NCI-H2029 (cell line): ENCODE measurements at regions not wholly inside any gene's neighbourhood (a gene's known extent, or its start where the extent isn't known, plus 50 kb on each side); places are given as distances from the start of the nearest gene placed in this dataset.

Experiments used
- DNase-seq: peaks from one replicate; lab custom pipeline; 2025; lab: John Stamatoyannopoulos, UW

GRCh38 chr7:155360495-155361345, 63.0 kb downstream of the INSIG1 start:
- no peak for DNase-seq

GRCh38 chr7:155361346-155361680, 63.6 kb downstream of the INSIG1 start:
- no peak for DNase-seq

- no peak for DNase-seq
Measured at GRCh38 chr7:155361947-155362346, 64.3 kb downstream of the INSIG1 start.

- no peak for DNase-seq
Measured at GRCh38 chr7:155362380-155363145, 64.9 kb downstream of the INSIG1 start.

- DNase-seq: no peak
Measured at GRCh38 chr7:155363146-155363539, 65.5 kb downstream of the INSIG1 start.

- DNase-seq: no peak
Measured at GRCh38 chr7:155363852-155364600, 66.3 kb downstream of the INSIG1 start.

- no peak for DNase-seq
Measured at GRCh38 chr7:155365146-155365874, 67.6 kb downstream of the INSIG1 start.

DNA sequence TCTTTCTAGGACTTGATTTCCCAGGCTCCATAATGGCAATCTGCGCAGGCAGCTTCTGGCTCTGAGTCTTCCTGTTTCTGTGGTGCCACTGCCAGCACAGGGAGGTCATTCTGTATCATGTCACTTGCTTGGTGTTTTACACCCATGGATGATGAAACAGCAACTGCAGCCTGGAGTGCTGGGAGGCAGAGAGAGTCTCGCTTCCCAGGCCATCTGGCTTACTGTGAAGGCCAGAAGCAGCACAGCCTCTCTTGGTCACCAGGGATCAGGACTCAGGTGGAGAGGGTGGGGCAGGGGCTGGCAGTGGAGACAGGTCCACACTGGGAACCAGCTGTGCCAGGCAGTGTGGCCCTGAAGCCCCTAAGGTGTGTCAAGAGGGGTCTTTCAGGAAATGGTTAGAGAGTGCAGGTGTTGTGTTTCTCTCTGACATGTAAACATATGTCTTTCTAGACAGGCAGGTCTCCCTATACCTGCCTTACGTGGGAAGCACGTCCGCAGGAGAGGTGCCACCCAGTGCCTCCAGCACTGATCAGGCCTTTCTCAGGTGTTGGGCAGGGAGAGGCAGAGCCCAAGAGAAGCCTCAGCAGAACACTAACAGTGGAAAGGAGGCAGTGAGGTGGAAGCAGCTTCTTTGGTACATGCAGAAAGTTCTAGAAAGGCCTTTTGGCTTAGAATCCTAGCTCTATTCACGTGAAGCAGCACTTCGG, 71.4 kb downstream of the INSIG1 start:
- DNase-seq: no peak

- no peak for DNase-seq
Measured at GRCh38 chr7:155369766-155370165, 72.1 kb downstream of the INSIG1 start.

- no peak for DNase-seq
Measured at GRCh38 chr7:155371331-155371883, 73.7 kb downstream of the INSIG1 start.

DNA sequence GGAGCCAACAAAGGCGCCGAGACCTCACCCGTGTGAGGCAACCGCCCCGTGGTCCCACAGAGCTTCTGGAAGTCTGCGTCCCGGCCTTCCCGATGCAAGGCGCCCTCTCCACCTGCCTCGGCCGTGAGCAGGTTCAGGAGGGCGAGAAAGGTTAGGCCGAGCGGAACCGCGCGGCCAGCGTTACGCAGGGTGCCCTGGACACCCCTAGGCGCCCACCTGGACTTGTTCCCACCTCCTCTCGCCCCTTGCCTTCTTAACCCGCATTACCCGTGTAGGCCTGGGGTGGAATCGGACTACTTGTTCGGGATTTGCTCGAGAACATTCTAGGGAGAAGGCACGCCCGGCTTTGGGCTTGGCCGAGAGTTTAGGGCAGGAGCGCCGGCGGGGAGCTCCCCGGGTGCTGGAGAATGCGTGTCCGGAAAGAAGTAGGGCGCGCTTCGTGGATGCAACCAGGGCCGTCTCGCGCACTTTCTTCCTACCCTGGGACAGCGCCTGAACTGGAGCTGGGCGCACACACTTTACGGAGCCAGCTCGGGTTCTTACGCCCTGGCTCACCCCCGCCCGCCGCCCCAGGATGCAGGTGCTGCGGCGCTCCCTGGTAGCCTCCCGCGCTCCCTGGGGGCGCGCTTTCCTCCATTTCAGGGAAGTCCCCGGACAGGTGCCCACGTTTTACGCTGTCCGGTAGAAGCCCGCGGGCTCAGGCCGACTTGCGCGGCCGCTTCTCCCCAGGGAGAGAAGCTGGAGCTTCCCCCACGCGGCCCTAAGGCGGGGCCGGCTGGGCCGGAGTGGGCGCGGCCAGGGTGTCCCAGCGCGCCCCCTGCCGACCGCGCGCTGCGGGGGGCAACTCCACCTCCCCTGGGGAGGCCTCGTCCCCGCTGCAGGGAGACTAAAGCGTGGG, 74.5 kb downstream of the INSIG1 start:
- no peak for DNase-seq

DNA sequence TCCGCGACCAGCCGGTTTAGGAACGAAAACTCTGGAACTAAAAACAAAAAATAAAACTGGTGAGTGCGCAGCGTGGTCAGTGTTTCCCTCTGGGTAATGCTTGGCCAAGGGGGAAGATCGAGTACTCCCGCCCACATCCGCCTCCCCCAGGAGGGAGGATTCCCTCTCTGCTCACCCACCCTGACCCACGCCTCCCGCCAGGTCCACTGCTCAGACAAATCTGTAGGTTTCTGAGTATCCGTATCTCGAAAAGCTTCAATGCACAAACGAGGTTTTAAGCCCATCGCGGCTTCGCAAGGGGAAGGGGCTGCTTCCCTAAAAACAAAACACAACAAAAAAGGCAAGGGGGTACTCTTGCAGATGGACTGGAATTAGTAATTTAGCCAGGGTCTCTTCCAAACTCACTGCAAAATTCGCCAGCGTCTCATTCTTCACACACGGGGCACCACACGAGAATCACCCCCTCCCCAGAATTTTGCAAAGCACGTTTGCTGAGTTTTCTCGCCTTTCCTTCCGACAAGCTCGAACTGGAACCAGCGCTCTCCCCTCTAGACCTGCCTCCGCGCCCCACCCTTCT, 75.2 kb downstream of the INSIG1 start:
- DNase-seq: no peak

GRCh38 chr7:155373359-155374273, 75.9 kb downstream of the INSIG1 start:
- no peak for DNase-seq

GRCh38 chr7:155374276-155375252, 76.9 kb downstream of the INSIG1 start:
- no peak for DNase-seq

DNA sequence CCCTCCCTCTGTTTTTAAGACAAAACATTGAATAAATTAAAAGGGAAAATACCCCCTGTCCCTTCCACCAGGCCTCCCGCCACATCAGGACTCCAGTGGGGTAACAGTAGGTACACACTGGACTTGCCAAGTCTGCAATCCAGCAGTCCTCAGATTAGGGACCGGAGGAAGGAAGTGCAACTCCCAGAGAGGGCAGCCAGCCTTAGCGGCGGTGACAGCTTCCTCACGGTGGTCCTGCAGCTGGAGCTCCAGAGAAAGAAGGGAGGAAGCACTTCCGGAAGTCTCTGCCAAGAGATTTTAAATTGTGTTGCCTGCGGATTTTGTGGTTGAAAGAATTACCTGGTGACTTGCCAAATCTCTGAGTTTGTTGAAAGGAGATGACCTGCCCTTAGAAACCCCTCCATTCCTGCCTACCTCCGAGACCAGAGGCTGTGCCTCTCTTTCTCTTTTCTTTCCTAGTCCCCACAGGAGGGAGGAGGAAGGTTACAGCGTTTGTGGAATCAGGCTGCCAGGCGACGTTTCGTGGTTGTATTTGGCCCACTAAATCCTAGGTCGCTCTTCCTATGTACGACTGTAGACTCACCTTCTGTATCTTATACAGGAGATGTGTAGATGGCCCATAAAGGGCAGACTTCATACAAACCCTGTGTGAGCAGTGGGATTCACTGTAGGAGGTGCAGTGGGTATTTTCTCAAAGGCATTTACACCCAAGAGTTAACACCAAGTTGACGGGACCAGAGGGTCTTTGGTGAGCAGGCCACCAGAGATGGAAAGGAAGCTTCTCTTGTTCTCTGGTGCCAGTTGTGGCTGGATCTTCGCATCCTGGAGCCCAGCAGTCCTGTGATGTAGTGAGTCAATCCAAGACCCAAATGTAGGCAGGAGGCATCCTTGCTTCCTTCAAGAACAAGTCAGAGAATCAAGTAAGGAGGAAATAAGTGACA, 77.9 kb downstream of the INSIG1 start:
- DNase-seq: peak; percentile 34
